Ovary (tissue), 7 donors: ENCODE measurements at regions not wholly inside any gene's neighbourhood (a gene's known extent, or its start where the extent isn't known, plus 50 kb on each side); places are given as distances from the start of the nearest gene placed in this dataset.

Experiments
- DNase-seq, 5 donors: peaks; one replicate each; pipeline ENCODE4 v3.0.0-alpha.2; 2019 to 2020
- H3K27ac ChIP-seq, 2 donors: fragments of 200-600 bp; one replicate each; pipeline versions ENCODE4 v1.5.1 to v1.8.0; 2019 to 2022
- H3K27me3 ChIP-seq: fragments of 200-600 bp; one replicate; pipeline ENCODE4 v1.8.0; 2022
- H3K36me3 ChIP-seq: fragments of 200-600 bp; sonication (generic); one replicate; pipeline ENCODE4 v1.5.1; 2019
- H3K4me1 ChIP-seq: one replicate; pipeline ENCODE4 v1.8.1; 2013; ENCODE audit warnings: mild to moderate bottlenecking, moderate library complexity; ENCODE audit not compliant: insufficient read depth
- H3K4me3 ChIP-seq: fragments of 200-600 bp; sonication (generic); one replicate; pipeline ENCODE4 v1.5.1; 2017
- H3K9me3 ChIP-seq, 2 donors: fragments of 200-600 bp in 1 of 2; sonication (generic) in 1 of 2; one replicate each; pipeline versions ENCODE4 v1.5.1 to v1.8.1; 2013 to 2019; ENCODE audit warnings: mild to moderate bottlenecking in 1 of 2, moderate library complexity in 1 of 2
- CTCF ChIP-seq, 3 donors: fragments of 450-650 bp in 2 of 3; fragments of 200-600 bp in 1 of 3; IDR thresholded peaks; one replicate each; pipeline versions ENCODE4 v1.5.1 to v1.8.0; 2016 to 2022; ENCODE audit warnings: antibody characterized with exemption in 3 of 3, mild to moderate bottlenecking in 1 of 3
- EP300 ChIP-seq: sonication (generic); formaldehyde crosslinking; IDR thresholded peaks from one replicate; pipeline ENCODE4 v1.6.1; 2017; ENCODE audit warnings: antibody characterized with exemption
- POLR2A ChIP-seq: fragments of 450-650 bp; IDR thresholded peaks from one replicate; pipeline ENCODE4 v1.6.1; 2017; ENCODE audit warnings: antibody characterized with exemption, mild to moderate bottlenecking, moderate library complexity
- WGBS, 3 donors: extraction: QIAGEN DNeasy Blood & Tissue Kit in 1 of 3; methylation state at CpG; one replicate each; pipeline versions ENCODE4 v1.1.5 to v1.1.7; 2013 to 2017; 5-methylcytosine and 5-hydroxymethylcytosine counted together
- intact Hi-C, 4 donors: fragments of 100-400 bp; cut with DNase I; formaldehyde crosslinking; loops; one replicate each; pipeline versions ENCODE4 v1.11.0 to v1.15.1; 2022 to 2023
- donor health status: DM: no; HTN: no; CAD: no; lungs with moderate emphysema.
- donor health status: DM: no; HTN: no; CAD: no.
- donor health status: Bipolar disorder and iron deficiency.
- donor health status: DM: no; HTN: no; CAD: no.
- donor health status: DM: yes; HTN: yes; CAD: no.

- intact Hi-C loops, result no loop called here
Measured at GRCh38 chr13:107942030-107942617, 273.2 kb downstream of the LIG4 start.

GRCh38 chr13:107941345-107942029, 273.8 kb downstream of the LIG4 start:
- no peak for DNase-seq
- Histone ChIP-seq H3K4me3 (no peak overlapping the region), H3K4me1 (no peaks in the 10 kb centered on the region), H3K27ac (no peak overlapping the region), H3K9me3 (no peaks in the 10 kb centered on the region), H3K36me3 (no peaks in the 10 kb centered on the region), H3K27me3 (no peaks in the 10 kb centered on the region)
- intact Hi-C loops, result no loop called here
- TF ChIP-seq EP300 (no peak), CTCF (IDR thresholded peaks at IDR 0.05) (no peak), POLR2A (no peak)
- WGBS, 3 donors, result 60 to 79% (median 70%) methylated on average over 2 of the region's 2 CpGs

More at GRCh38 chr13:107942030-107942617, 273.2 kb downstream of the LIG4 start:
- 61 to 82% (median 65%) methylated on average over 4 of the region's 4 CpGs for WGBS, 3 donors
- H3K9me3 ChIP-seq, result no peaks in the 10 kb centered on the region
- H3K36me3 ChIP-seq, result no peaks in the 10 kb centered on the region
- TF ChIP-seq EP300 (no peak), CTCF (IDR thresholded peaks at IDR 0.05) (no peak), POLR2A (no peak)
- no peaks in the 10 kb centered on the region for H3K4me1 ChIP-seq
- H3K4me3 ChIP-seq, result no peak overlapping the region
- no peak overlapping the region for H3K27ac ChIP-seq
- no peak for DNase-seq
- H3K27me3 ChIP-seq, result no peaks in the 10 kb centered on the region

- H3K36me3 ChIP-seq, result no peaks in the 10 kb centered on the region
- no peak for TF ChIP-seq POLR2A
- TF ChIP-seq CTCF (IDR thresholded peaks at IDR 0.05), result no peak
- no peak for TF ChIP-seq EP300
- H3K9me3 ChIP-seq, result no peaks in the 10 kb centered on the region
- H3K27me3 ChIP-seq, result no peaks in the 10 kb centered on the region
- no peak overlapping the region for H3K27ac ChIP-seq
- H3K4me3 ChIP-seq, result no peak overlapping the region
- WGBS, 3 donors, result 84 to 91% (median 86%) methylated on average over 2 of the region's 2 CpGs
- no peak for DNase-seq
- intact Hi-C loops, result no loop called here
- no peaks in the 10 kb centered on the region for H3K4me1 ChIP-seq
Measured at GRCh38 chr13:107937848-107938247, 277.5 kb downstream of the LIG4 start.

- DNase-seq, result no peak
- no peaks in the 10 kb centered on the region for H3K27me3 ChIP-seq
- no peak overlapping the region for H3K4me3 ChIP-seq
- intact Hi-C loops, result no loop called here
- no peaks in the 10 kb centered on the region for H3K36me3 ChIP-seq
- 79 to 84% (median 80%) methylated on average over 4 of the region's 4 CpGs for WGBS, 3 donors
- no peaks in the 10 kb centered on the region for H3K4me1 ChIP-seq
- no peaks in the 10 kb centered on the region for H3K9me3 ChIP-seq
- no peak for TF ChIP-seq POLR2A
- TF ChIP-seq CTCF (IDR thresholded peaks at IDR 0.05), result no peak
- TF ChIP-seq EP300, result no peak
- no peak overlapping the region for H3K27ac ChIP-seq
Measured at GRCh38 chr13:107931056-107931455, 284.3 kb downstream of the LIG4 start.
